ENCODE measurements at regions not wholly inside any gene's neighbourhood (a gene's known extent, or its start where the extent isn't known, plus 50 kb on each side); places are given as distances from the start of the nearest gene placed in this dataset.

DNA sequence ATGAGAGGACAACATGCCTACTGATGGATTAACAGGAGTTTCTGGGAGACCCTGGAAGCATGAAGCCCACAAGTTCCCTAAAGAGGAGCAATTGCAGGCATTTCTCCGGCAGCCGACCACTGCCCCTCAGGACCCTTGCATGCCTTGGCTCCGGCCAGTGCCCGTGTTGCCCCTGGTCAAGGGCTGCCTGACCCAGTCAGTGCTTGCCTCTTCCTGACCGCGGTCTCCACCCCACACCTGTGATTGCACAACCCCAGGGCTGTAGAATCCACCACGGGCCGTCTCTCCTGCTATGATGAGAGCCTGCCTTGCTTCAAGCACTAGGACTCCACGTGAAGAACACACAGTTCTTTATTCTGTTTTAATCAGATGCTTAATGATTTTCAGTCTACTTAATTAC is 127.5 kb downstream of the GLI2 start:
- Histone ChIP-seq H3K27ac (no peak overlapping the region), H3K79me2 (ENCODE audit: insufficient read depth, low read depth) (no peaks in the 10 kb centered on the region), H3K4me2 (no peak overlapping the region), H3K27me3 (ENCODE audit: insufficient read depth, low read depth) (no peaks in the 10 kb centered on the region), H3K4me1 (ENCODE audit: low read depth, poor library complexity, severe bottlenecking) (no peaks in the 10 kb centered on the region), H3K4me3 (IDR thresholded peaks at IDR 0.05; ENCODE audit: insufficient read depth, low read depth, low read length) (no peak overlapping the region), H4K20me1 (ENCODE audit: insufficient read depth) (no peaks in the 10 kb centered on the region), H2AFZ (ENCODE audit: low read depth) (no peak overlapping the region), H3K36me3 (ENCODE audit: insufficient read depth) (no peaks in the 10 kb centered on the region), H3K9ac (no peak overlapping the region)
- TF ChIP-seq, protein P1, sequence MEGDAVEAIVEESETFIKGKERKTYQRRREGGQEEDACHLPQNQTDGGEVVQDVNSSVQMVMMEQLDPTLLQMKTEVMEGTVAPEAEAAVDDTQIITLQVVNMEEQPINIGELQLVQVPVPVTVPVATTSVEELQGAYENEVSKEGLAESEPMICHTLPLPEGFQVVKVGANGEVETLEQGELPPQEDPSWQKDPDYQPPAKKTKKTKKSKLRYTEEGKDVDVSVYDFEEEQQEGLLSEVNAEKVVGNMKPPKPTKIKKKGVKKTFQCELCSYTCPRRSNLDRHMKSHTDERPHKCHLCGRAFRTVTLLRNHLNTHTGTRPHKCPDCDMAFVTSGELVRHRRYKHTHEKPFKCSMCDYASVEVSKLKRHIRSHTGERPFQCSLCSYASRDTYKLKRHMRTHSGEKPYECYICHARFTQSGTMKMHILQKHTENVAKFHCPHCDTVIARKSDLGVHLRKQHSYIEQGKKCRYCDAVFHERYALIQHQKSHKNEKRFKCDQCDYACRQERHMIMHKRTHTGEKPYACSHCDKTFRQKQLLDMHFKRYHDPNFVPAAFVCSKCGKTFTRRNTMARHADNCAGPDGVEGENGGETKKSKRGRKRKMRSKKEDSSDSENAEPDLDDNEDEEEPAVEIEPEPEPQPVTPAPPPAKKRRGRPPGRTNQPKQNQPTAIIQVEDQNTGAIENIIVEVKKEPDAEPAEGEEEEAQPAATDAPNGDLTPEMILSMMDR (conservative IDR thresholded peaks at IDR 0.05; ENCODE audit: low read depth, low read length), result no peak

DNA sequence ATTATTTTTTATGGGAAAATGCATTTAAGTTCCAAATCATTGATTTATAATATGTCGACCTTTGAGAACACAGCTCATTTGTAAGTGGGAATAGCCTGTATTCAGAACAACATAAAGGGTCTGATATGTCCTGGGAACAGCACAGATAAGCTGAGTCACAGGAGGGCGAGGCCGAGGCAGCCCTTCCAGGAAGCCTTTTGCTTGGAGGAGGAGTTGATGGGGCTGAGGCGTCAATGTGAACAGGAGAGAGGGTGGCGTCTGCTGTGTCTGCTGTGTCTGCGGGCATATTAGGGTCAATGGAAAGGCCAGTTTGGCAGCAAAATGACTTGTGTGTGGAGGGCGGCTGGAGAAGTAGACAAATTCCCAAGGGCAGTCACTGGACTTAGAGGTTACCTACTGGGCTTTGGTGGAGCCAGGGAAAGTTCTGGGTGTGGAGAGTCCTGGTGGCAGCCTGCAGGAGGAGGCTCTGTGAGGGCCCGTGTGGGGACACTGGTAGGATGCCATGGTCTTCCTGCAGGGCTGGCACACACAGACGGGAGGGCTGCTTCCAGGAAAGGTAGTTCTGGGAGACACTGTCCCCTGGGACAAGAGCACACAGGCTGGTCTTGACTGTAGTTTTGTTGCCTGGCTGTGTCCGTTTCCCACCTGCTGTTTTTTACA is 128.1 kb downstream of the GLI2 start:
- Histone ChIP-seq H3K9ac (no peak overlapping the region), H3K4me3 (IDR thresholded peaks at IDR 0.05; ENCODE audit: insufficient read depth, low read depth, low read length) (no peak overlapping the region), H3K4me1 (ENCODE audit: low read depth, poor library complexity, severe bottlenecking) (no peaks in the 10 kb centered on the region), H3K4me2 (no peak overlapping the region), H2AFZ (ENCODE audit: low read depth) (no peak overlapping the region), H3K27me3 (ENCODE audit: insufficient read depth, low read depth) (no peaks in the 10 kb centered on the region), H3K27ac (no peak overlapping the region), H3K79me2 (ENCODE audit: insufficient read depth, low read depth) (no peaks in the 10 kb centered on the region), H4K20me1 (ENCODE audit: insufficient read depth) (no peaks in the 10 kb centered on the region), H3K36me3 (ENCODE audit: insufficient read depth) (no peaks in the 10 kb centered on the region)
- TF ChIP-seq, protein P1 (conservative IDR thresholded peaks at IDR 0.05; ENCODE audit: low read depth, low read length), result no peak

DNA sequence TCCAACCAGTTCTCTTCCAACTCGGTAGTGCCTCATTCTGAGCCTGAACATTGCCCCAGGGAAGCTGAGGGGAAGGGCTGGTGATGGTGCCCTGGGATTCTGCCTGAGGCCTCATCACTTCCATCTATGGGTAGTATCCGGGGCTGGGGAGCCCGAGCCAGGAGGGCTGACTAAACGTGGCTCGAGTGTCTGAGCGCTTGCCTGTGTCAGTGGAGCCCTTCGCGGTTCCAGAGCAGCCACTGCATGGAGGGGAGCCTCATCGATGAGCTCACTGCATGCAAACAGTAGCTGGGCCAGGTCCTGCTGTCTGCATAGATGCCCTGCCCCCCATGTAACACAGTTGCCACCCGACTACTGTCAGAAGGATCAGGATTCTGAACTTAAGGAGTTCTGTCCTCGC is 129.3 kb downstream of the GLI2 start:
- TF ChIP-seq, protein P1 (conservative IDR thresholded peaks at IDR 0.05; ENCODE audit: low read depth, low read length), result no peak

DNA sequence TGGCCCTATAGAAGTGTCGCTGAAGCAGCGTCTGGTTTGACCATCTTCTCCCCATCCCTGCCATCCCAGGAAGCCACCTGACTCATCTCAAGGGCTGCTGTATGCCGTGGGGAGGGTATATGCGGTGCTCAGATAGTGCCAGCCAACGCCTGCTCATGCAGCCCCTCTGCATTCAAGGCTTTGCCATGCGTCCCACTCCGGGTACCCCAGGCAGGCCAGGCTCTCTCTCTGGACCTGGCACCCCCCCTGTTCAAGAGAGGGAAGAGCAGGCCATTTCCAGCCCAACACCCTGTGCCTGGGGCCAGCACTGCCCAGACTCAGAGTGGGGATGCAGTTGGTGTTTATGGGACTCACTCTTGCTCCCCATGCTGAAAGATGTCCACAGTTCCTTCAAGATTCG is 130.0 kb downstream of the GLI2 start:
- Histone ChIP-seq H3K4me3 (IDR thresholded peaks at IDR 0.05; ENCODE audit: insufficient read depth, low read depth, low read length) (no peak overlapping the region), H3K36me3 (ENCODE audit: insufficient read depth) (no peaks in the 10 kb centered on the region), H3K27me3 (ENCODE audit: insufficient read depth, low read depth) (no peaks in the 10 kb centered on the region), H3K9ac (no peak overlapping the region), H3K79me2 (ENCODE audit: insufficient read depth, low read depth) (no peaks in the 10 kb centered on the region), H2AFZ (ENCODE audit: low read depth) (no peak overlapping the region), H3K4me1 (ENCODE audit: low read depth, poor library complexity, severe bottlenecking) (no peaks in the 10 kb centered on the region), H3K27ac (no peak overlapping the region), H4K20me1 (ENCODE audit: insufficient read depth) (no peaks in the 10 kb centered on the region), H3K4me2 (no peak overlapping the region)
- TF ChIP-seq, protein P1 (conservative IDR thresholded peaks at IDR 0.05; ENCODE audit: low read depth, low read length), result no peak

More for the DNA sequence above, 129.3 kb downstream of the GLI2 start:
- Histone ChIP-seq H3K36me3 (ENCODE audit: insufficient read depth) (no peaks in the 10 kb centered on the region), H3K79me2 (ENCODE audit: insufficient read depth, low read depth) (no peaks in the 10 kb centered on the region), H3K9ac (no peak overlapping the region), H3K27ac (no peak overlapping the region), H3K4me1 (ENCODE audit: low read depth, poor library complexity, severe bottlenecking) (no peaks in the 10 kb centered on the region), H3K4me2 (no peak overlapping the region), H3K4me3 (IDR thresholded peaks at IDR 0.05; ENCODE audit: insufficient read depth, low read depth, low read length) (no peak overlapping the region), H3K27me3 (ENCODE audit: insufficient read depth, low read depth) (no peaks in the 10 kb centered on the region), H4K20me1 (ENCODE audit: insufficient read depth) (no peaks in the 10 kb centered on the region), H2AFZ (ENCODE audit: low read depth) (no peak overlapping the region)

All from KMS-11 (cell line).